Kidney (tissue), 13 donors: ENCODE measurements at regions not wholly inside any gene's neighbourhood (a gene's known extent, or its start where the extent isn't known, plus 50 kb on each side); places are given as distances from the start of the nearest gene placed in this dataset.

Source experiments
- DNase-seq, 5 donors: peaks; one replicate each; pipeline ENCODE4 v3.0.0-alpha.2; 2013 to 2020
- FAIRE-seq: peaks from 2 replicates; lab custom pipeline; 2012; peaks lifted over from hg19 to GRCh38; lab: Jason Lieb, UNC
- H3K27ac ChIP-seq, 2 donors: one replicate each; pipeline ENCODE4 v1.7.0; 2013; ENCODE audit warnings: low read depth in 2 of 2, low read length in 2 of 2, inconsistent platforms in 1 of 2
- H3K27me3 ChIP-seq: one replicate; pipeline ENCODE4 v1.7.1; 2013; ENCODE audit warnings: low read length, inconsistent platforms; ENCODE audit not compliant: control insufficient read depth, insufficient read depth
- H3K36me3 ChIP-seq, 3 donors: one replicate each; pipeline versions ENCODE4 v1.7.0 to v1.7.1; 2013; ENCODE audit warnings: low read length in 3 of 3, control low read depth in 1 of 3, inconsistent platforms in 1 of 3; ENCODE audit not compliant: insufficient read depth in 3 of 3, control insufficient read depth in 2 of 3
- H3K4me1 ChIP-seq, 3 donors: one replicate each; pipeline versions ENCODE4 v1.7.0 to v1.7.1; 2013; ENCODE audit warnings: low read length in 3 of 3, inconsistent platforms in 1 of 3, low read depth in 1 of 3; ENCODE audit not compliant: control insufficient read depth in 2 of 3, insufficient read depth in 2 of 3
- H3K4me3 ChIP-seq, 3 donors: one replicate each; pipeline versions ENCODE4 v1.7.0 to v1.8.1; 2013; ENCODE audit warnings: low read length in 3 of 3, control low read depth in 1 of 3, inconsistent platforms in 1 of 3
- H3K9ac ChIP-seq, 3 donors: one replicate each; pipeline versions ENCODE4 v1.7.0 to v1.7.1; 2013; ENCODE audit warnings: low read length in 3 of 3, control low read depth in 1 of 3, inconsistent platforms in 1 of 3
- H3K9me3 ChIP-seq, 3 donors: one replicate each; pipeline versions ENCODE4 v1.7.0 to v1.7.1; 2013; ENCODE audit warnings: low read length in 3 of 3, control low read depth in 1 of 3, inconsistent platforms in 1 of 3; ENCODE audit not compliant: control insufficient read depth in 2 of 3, insufficient read depth in 1 of 3
- CTCF ChIP-seq: IDR thresholded peaks from 3 replicates; pipeline ENCODE4 v1.5.1; 2012; ENCODE audit warnings: mild to moderate bottlenecking, moderate library complexity, borderline replicate concordance; ENCODE audit not compliant: insufficient read depth; ENCODE audit errors: extremely low read depth
- intact Hi-C: fragments of 100-400 bp; cut with DNase I; formaldehyde crosslinking; loops from one replicate; pipeline ENCODE4 v1.11.1; 2022
- donor health status: control.
- donor health status: control.
- donor health status: control.
- donor health status: control.
- donor health status: control.
- donor health status: DM: yes; HTN: yes; CAD: no.
- donor health status: Normal renal cell carcinoma (clear cell type).

GRCh38 chr7:145850636-145851035, 266.0 kb upstream of the CNTNAP2 start:
- TF ChIP-seq CTCF, result no peak
- Histone ChIP-seq H3K27ac (no peak overlapping the region), H3K9me3 (no peaks in the 10 kb centered on the region), H3K4me3 (no peak overlapping the region), H3K27me3 (no peaks in the 10 kb centered on the region), H3K4me1 (no peaks in the 10 kb centered on the region), H3K9ac (no peak overlapping the region), H3K36me3 (no peaks in the 10 kb centered on the region)
- DNase-seq (no peak), FAIRE-seq (no peak)
- intact Hi-C loops, result no loop called here

GRCh38 chr7:145848691-145849090, 267.9 kb upstream of the CNTNAP2 start:
- Histone ChIP-seq H3K4me1 (no peaks in the 10 kb centered on the region), H3K4me3 (no peak overlapping the region), H3K9me3 (no peaks in the 10 kb centered on the region), H3K36me3 (no peaks in the 10 kb centered on the region), H3K9ac (no peak overlapping the region), H3K27me3 (no peaks in the 10 kb centered on the region), H3K27ac (no peak overlapping the region)
- no peak for TF ChIP-seq CTCF
- FAIRE-seq, result no peak
- peak in 3 of 5 donors; percentile 27 to 38 (median 32) for DNase-seq
- intact Hi-C loops, result no loop called here

GRCh38 chr7:145845345-145845744, 271.3 kb upstream of the CNTNAP2 start:
- Histone ChIP-seq H3K36me3 (no peaks in the 10 kb centered on the region), H3K9me3 (no peaks in the 10 kb centered on the region), H3K4me3 (no peak overlapping the region), H3K4me1 (no peaks in the 10 kb centered on the region), H3K27ac (no peak overlapping the region), H3K27me3 (no peaks in the 10 kb centered on the region), H3K9ac (no peak overlapping the region)
- FAIRE-seq (no peak), DNase-seq (no peak)
- intact Hi-C loops, result no loop called here
- TF ChIP-seq CTCF, result no peak

- H3K27me3 ChIP-seq, result no peaks in the 10 kb centered on the region
- no peak overlapping the region for H3K9ac ChIP-seq
- intact Hi-C loops, result no loop called here
- DNase-seq (no peak), FAIRE-seq (no peak)
- H3K4me3 ChIP-seq, result no peak overlapping the region
- no peak overlapping the region for H3K27ac ChIP-seq
- H3K9me3 ChIP-seq, result peaks cover 0 to 7% (median 0%) of the 10 kb centered on the region in 3 donors
- no peaks in the 10 kb centered on the region for H3K36me3 ChIP-seq
- TF ChIP-seq CTCF, result no peak
- H3K4me1 ChIP-seq, result no peaks in the 10 kb centered on the region
Observed at GRCh38 chr7:145839814-145840213, 276.8 kb upstream of the CNTNAP2 start.
